ENCODE measurements at regions not wholly inside any gene's neighbourhood (a gene's known extent, or its start where the extent isn't known, plus 50 kb on each side); places are given as distances from the start of the nearest gene placed in this dataset.
"Not testable (repeated sequence)": the region's sequence is repeated elsewhere in the genome, so short reads cannot be mapped to it uniquely, and the experiment has no call there.

- TF ChIP-seq GABPA (IDR thresholded peaks at IDR 0.05; ENCODE audit: low read depth); CTCF (IDR thresholded peaks at IDR 0.05; ENCODE audit: insufficient read depth, low read length): not testable (repeated sequence)
Measured at GRCh38 chr12:131229079-131229425, 275.3 kb downstream of the ADGRD1 start.
